ENCODE measurements at regions not wholly inside any gene's neighbourhood (a gene's known extent, or its start where the extent isn't known, plus 50 kb on each side); places are given as distances from the start of the nearest gene placed in this dataset.

- H3K27me3 ChIP-seq = no peaks in the 10 kb centered on the region
- TF ChIP-seq POLR2A (IDR thresholded peaks at IDR 0.05) = no peak
- TF ChIP-seq POLR2AphosphoS5 (IDR thresholded peaks at IDR 0.05) = no peak
- TF ChIP-seq EP300 (IDR thresholded peaks at IDR 0.05) = no peak
- TF ChIP-seq CTCF (IDR thresholded peaks at IDR 0.05) = no peak
- H3K4me1 ChIP-seq = no peaks in the 10 kb centered on the region
- intact Hi-C loops (cut with DNase I; ENCODE audit: low total_unique reads) = no loop called here
- no peak overlapping the region for H3K4me3 ChIP-seq
- H3K9me3 ChIP-seq = peaks cover 0 to 2% (median 0%) of the 10 kb centered on the region in 4 donors
- no peaks in the 10 kb centered on the region for H3K36me3 ChIP-seq
- WGBS, 5 donors = 63 to 89% (median 79%) methylated on average over 4 of the region's 4 CpGs
- H3K27ac ChIP-seq = no peak overlapping the region
- DNase-seq = no peak
Observed at GRCh38 chr10:83179371-83179770, 959.9 kb upstream of the GHITM start.

- H3K4me1 ChIP-seq = no peaks in the 10 kb centered on the region
- no peaks in the 10 kb centered on the region for H3K9me3 ChIP-seq
- H3K4me3 ChIP-seq = no peak overlapping the region
- 80 to 85% (median 81%) methylated on average over 2 of the region's 2 CpGs for WGBS, 5 donors
- intact Hi-C loops (cut with DNase I; ENCODE audit: low total_unique reads) = no loop called here
- no peak for DNase-seq
- no peaks in the 10 kb centered on the region for H3K36me3 ChIP-seq
- H3K27me3 ChIP-seq = no peaks in the 10 kb centered on the region
- TF ChIP-seq POLR2AphosphoS5 (IDR thresholded peaks at IDR 0.05) (no peak), CTCF (IDR thresholded peaks at IDR 0.05) (no peak), EP300 (IDR thresholded peaks at IDR 0.05) (no peak), POLR2A (IDR thresholded peaks at IDR 0.05) (no peak)
- H3K27ac ChIP-seq = no peak overlapping the region
Observed at GRCh38 chr10:83182076-83182475, 957.2 kb upstream of the GHITM start.

GRCh38 chr10:83184641-83185040 lies 954.7 kb upstream of the GHITM start:
- TF ChIP-seq EP300 (IDR thresholded peaks at IDR 0.05) = no peak
- no peak for TF ChIP-seq POLR2AphosphoS5 (IDR thresholded peaks at IDR 0.05)
- no peak for TF ChIP-seq CTCF (IDR thresholded peaks at IDR 0.05)
- TF ChIP-seq POLR2A (IDR thresholded peaks at IDR 0.05) = no peak
- no peak for DNase-seq
- Histone ChIP-seq H3K9me3 (no peaks in the 10 kb centered on the region), H3K27ac (no peak overlapping the region), H3K4me1 (no peaks in the 10 kb centered on the region), H3K4me3 (no peak overlapping the region), H3K36me3 (no peaks in the 10 kb centered on the region), H3K27me3 (no peaks in the 10 kb centered on the region)
- WGBS, 5 donors = 88 to 93% (median 89%) methylated on average over 6 of the region's 6 CpGs
- intact Hi-C loops (cut with DNase I; ENCODE audit: low total_unique reads) = no loop called here

GRCh38 chr10:83190614-83191013 lies 948.7 kb upstream of the GHITM start:
- Histone ChIP-seq H3K27ac (no peak overlapping the region), H3K4me3 (no peak overlapping the region), H3K4me1 (no peaks in the 10 kb centered on the region), H3K27me3 (no peaks in the 10 kb centered on the region), H3K36me3 (no peaks in the 10 kb centered on the region), H3K9me3 (no peaks in the 10 kb centered on the region)
- intact Hi-C loops (cut with DNase I; ENCODE audit: low total_unique reads) = no loop called here
- DNase-seq = no peak
- TF ChIP-seq EP300 (IDR thresholded peaks at IDR 0.05) (no peak), POLR2A (IDR thresholded peaks at IDR 0.05) (no peak), CTCF (IDR thresholded peaks at IDR 0.05) (no peak), POLR2AphosphoS5 (IDR thresholded peaks at IDR 0.05) (no peak)
- WGBS, 5 donors = 76 to 91% (median 79%) methylated on average over 4 of the region's 4 CpGs
